Gastroesophageal sphincter (tissue), 4 donors: ENCODE measurements at regions not wholly inside any gene's neighbourhood (a gene's known extent, or its start where the extent isn't known, plus 50 kb on each side); places are given as distances from the start of the nearest gene placed in this dataset.

ENCODE experiments used
- ATAC-seq: fragments of 150-250 bp; one replicate; pipeline ENCODE4 v1.9.1; 2016; ENCODE audit warnings: mild to moderate bottlenecking, moderate library complexity
- H3K27ac ChIP-seq, 4 donors: fragments of 200-600 bp; sonication (generic) in 3 of 4; 1 replicate in 3 of 4; 2 replicates in 1 of 4; pipeline ENCODE4 v1.5.1; 2016 to 2019
- H3K27me3 ChIP-seq: fragments of 200-600 bp; sonication (generic); one replicate; pipeline ENCODE4 v1.5.1; 2019
- H3K36me3 ChIP-seq, 2 donors: fragments of 200-600 bp; sonication (generic); one replicate each; pipeline ENCODE4 v1.5.1; 2019; ENCODE audit warnings: control low read depth in 1 of 2
- H3K4me1 ChIP-seq, 3 donors: fragments of 200-600 bp; sonication (generic); 1 replicate in 2 of 3; 2 replicates in 1 of 3; pipeline ENCODE4 v1.5.1; 2016 to 2019; ENCODE audit warnings: control low read depth in 2 of 3
- H3K4me3 ChIP-seq, 2 donors: fragments of 200-600 bp; sonication (generic); one replicate each; pipeline ENCODE4 v1.5.1; 2019; ENCODE audit warnings: mild to moderate bottlenecking in 1 of 2, moderate library complexity in 1 of 2
- H3K9me3 ChIP-seq, 3 donors: fragments of 200-600 bp; sonication (generic); one replicate each; pipeline ENCODE4 v1.5.1; 2017 to 2019; ENCODE audit warnings: control low read depth in 2 of 3
- EP300 ChIP-seq: sonication (generic); formaldehyde crosslinking; IDR thresholded peaks from one replicate; pipeline ENCODE4 v1.6.1; 2017; ENCODE audit warnings: antibody characterized with exemption, mild to moderate bottlenecking
- POLR2A ChIP-seq, 2 donors: fragments of 450-650 bp; IDR thresholded peaks; one replicate each; pipeline ENCODE4 v1.6.1; 2017; ENCODE audit warnings: antibody characterized with exemption in 2 of 2, mild to moderate bottlenecking in 2 of 2, moderate library complexity in 1 of 2
- POLR2AphosphoS5 ChIP-seq: sonication (generic); formaldehyde crosslinking; IDR thresholded peaks from one replicate; pipeline ENCODE4 v1.6.1; 2017; ENCODE audit warnings: antibody characterized with exemption
- WGBS, 2 donors: methylation state at CpG; one replicate each; pipeline ENCODE4 v1.1.5; 2018; ENCODE audit warnings: low coverage in 1 of 2; 5-methylcytosine and 5-hydroxymethylcytosine counted together
- TF ChIP-seq, protein P1 (sequence below), 4 experiments: fragments of 200-600 bp in 2 of 4; fragments of 450-650 bp in 2 of 4; sonication (generic) in 1 of 4; IDR thresholded peaks; one replicate each; pipeline ENCODE4 v1.5.1; 2017 to 2019; ENCODE audit warnings: antibody characterized with exemption in 4 of 4, mild to moderate bottlenecking in 2 of 4, moderate library complexity in 2 of 4

DNA sequence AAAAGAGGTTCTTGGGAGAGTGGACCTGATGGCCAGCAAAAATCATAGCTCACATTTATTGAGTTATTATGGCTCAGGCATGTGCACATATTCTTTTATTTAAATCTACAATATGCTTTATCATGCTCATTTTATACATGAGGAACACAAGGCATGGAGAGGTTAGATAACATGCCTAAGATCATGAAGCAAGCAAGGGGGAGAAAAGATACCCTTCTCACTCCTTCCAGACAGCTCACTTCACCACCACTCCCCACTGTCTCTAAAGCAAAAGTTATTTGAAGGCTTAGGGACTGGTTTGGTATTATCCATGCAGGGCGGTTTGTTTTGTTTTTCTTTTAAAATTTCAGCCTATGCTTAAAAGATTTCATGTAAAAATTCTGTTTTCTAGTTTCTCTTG, 59.0 kb upstream of the PDE8B start:
- Histone ChIP-seq H3K4me3 (no peak overlapping the region), H3K27me3 (no peaks in the 10 kb centered on the region), H3K27ac (no peak overlapping the region), H3K4me1 (no peaks in the 10 kb centered on the region), H3K36me3 (no peaks in the 10 kb centered on the region), H3K9me3 (no peaks in the 10 kb centered on the region)
- ATAC-seq, result no peak
- TF ChIP-seq POLR2A (IDR thresholded peaks at IDR 0.05), result no peak
- TF ChIP-seq, protein P1, sequence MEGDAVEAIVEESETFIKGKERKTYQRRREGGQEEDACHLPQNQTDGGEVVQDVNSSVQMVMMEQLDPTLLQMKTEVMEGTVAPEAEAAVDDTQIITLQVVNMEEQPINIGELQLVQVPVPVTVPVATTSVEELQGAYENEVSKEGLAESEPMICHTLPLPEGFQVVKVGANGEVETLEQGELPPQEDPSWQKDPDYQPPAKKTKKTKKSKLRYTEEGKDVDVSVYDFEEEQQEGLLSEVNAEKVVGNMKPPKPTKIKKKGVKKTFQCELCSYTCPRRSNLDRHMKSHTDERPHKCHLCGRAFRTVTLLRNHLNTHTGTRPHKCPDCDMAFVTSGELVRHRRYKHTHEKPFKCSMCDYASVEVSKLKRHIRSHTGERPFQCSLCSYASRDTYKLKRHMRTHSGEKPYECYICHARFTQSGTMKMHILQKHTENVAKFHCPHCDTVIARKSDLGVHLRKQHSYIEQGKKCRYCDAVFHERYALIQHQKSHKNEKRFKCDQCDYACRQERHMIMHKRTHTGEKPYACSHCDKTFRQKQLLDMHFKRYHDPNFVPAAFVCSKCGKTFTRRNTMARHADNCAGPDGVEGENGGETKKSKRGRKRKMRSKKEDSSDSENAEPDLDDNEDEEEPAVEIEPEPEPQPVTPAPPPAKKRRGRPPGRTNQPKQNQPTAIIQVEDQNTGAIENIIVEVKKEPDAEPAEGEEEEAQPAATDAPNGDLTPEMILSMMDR (IDR thresholded peaks at IDR 0.05), result no peak
- no peak for TF ChIP-seq EP300
- TF ChIP-seq POLR2AphosphoS5, result no peak
- 82 to 100% methylated on average over 1 of the region's 1 CpG for WGBS, 2 donors

DNA sequence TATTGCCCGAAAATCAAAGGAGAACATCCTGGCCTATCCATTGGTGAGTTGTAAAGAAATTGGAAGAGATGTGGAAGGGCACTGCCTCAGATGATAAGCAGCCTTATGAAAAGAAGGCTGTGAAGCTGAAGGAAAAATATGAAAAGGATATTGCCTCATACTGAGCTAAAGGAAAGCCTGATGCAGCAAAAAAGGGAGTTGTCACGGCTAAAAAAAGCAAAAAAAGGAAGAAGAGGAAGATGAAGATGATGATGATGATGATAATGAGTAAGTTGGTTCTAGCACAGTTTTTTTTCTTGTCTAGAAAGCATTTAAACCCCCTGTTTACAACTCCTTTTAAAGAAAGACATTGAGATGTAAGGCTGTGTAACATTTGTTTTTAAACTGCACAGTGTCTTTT, 59.8 kb upstream of the ZBED3 start:
- Histone ChIP-seq H3K4me1 (no peaks in the 10 kb centered on the region), H3K36me3 (no peaks in the 10 kb centered on the region), H3K4me3 (no peak overlapping the region), H3K27ac (no peak overlapping the region), H3K27me3 (no peaks in the 10 kb centered on the region), H3K9me3 (no peaks in the 10 kb centered on the region)
- ATAC-seq, result no peak
- 85 to 87% methylated on average over 2 of the region's 2 CpGs for WGBS, 2 donors
- no peak for TF ChIP-seq POLR2A (IDR thresholded peaks at IDR 0.05)
- TF ChIP-seq, protein P1 (IDR thresholded peaks at IDR 0.05), result no peak
- no peak for TF ChIP-seq EP300
- TF ChIP-seq POLR2AphosphoS5, result no peak

DNA sequence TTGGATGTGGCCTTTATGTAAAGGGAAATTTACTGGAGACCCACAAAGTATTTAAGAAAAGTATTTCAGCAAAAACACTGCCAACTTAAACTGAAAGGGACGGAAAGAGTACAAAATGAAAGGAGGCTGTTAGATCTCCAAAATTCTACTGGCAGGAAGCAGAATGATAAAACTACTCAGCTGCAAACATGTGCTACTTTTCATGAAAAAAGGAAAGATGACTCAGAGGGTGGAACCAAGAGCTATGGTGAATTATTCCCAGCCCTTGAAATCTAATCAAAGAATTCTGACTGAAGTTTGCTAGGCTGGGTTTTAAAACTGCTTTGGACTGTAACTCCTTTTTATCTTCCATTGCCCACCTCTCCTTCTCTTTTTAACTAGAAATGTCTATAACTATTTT, 58.6 kb upstream of the ZBED3 start:
- no peak for TF ChIP-seq POLR2AphosphoS5
- no peak for TF ChIP-seq EP300
- TF ChIP-seq, protein P1 (IDR thresholded peaks at IDR 0.05), result no peak
- no peak for TF ChIP-seq POLR2A (IDR thresholded peaks at IDR 0.05)
- Histone ChIP-seq H3K27me3 (no peaks in the 10 kb centered on the region), H3K27ac (no peak overlapping the region), H3K4me3 (no peak overlapping the region), H3K9me3 (no peaks in the 10 kb centered on the region), H3K36me3 (no peaks in the 10 kb centered on the region), H3K4me1 (no peaks in the 10 kb centered on the region)
- 33 to 41% methylated on average over 1 of the region's 1 CpG for WGBS, 2 donors
- no peak for ATAC-seq

DNA sequence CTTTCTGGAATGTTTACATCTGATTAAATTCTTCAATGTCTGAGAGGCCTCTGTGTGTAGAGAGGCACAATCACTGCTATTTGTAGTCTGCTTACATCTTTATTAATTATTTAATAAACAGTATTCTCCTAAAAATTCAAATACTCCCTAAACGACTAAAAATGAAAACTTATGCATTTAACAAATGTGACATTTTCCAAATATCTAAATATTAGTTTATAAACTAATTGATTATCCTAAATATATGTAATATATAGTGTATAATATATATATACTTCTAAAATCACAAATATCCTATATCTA, 57.7 kb upstream of the ZBED3 start:
- no peaks in the 10 kb centered on the region for H3K4me1 ChIP-seq
- no peak for ATAC-seq
- H3K27me3 ChIP-seq, result no peaks in the 10 kb centered on the region
- no peaks in the 10 kb centered on the region for H3K9me3 ChIP-seq
- H3K4me3 ChIP-seq, result no peak overlapping the region
- TF ChIP-seq POLR2A (IDR thresholded peaks at IDR 0.05) (no peak), EP300 (no peak), POLR2AphosphoS5 (no peak)
- no peaks in the 10 kb centered on the region for H3K36me3 ChIP-seq
- WGBS, 2 donors, result 20 to 54% methylated on average over 1 of the region's 1 CpG
- H3K27ac ChIP-seq, result no peak overlapping the region

DNA sequence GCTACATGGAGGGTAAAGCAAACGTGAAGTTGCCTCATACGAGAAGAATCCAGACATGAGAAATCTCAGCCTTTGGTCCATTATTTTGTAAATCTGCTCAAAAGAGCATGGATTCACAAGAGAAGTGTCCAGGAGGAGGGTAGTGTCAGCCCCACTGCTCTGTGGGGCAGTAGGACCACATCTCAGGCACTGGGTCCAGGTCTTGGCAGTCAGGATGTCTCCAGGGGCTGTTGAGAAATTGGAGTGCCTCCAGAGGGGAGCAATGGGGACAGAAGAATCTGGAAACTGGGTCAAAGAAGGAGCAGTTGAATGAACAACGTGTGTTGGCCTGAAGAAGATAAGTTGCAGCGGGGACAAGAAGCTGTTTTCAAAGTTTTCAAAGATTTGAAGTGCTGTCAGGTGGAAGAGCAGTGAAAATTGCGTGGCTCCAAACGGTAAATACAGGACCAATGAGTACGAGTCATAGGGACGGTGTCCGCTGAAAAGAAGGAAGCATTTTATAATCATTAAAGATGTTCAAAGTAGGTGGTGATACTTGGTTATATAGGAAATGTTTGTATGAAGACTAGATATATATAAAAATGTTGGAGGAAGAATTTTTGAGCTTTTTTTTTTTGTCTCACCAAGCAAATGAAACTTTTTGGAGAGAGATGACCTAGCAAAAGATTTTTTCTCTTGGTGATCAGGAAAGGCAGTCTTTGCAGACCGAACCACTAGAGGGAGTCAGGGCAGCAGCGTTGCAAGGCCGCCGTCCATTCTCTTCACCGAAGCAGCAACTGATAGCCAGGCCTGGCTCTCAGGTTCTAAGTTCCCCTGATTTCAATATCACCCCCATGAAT, 57.1 kb upstream of the ZBED3 start:
- Histone ChIP-seq H3K27ac (no peak overlapping the region), H3K36me3 (no peaks in the 10 kb centered on the region), H3K4me1 (no peaks in the 10 kb centered on the region), H3K27me3 (no peaks in the 10 kb centered on the region), H3K9me3 (no peaks in the 10 kb centered on the region), H3K4me3 (no peak overlapping the region)
- TF ChIP-seq, protein P1 (IDR thresholded peaks at IDR 0.05), result peak; percentile 57 to 86 (median 70)
- TF ChIP-seq POLR2AphosphoS5 (peak; percentile 27), POLR2A (IDR thresholded peaks at IDR 0.05) (no peak), EP300 (no peak)
- WGBS, 2 donors, result 48 to 68% methylated on average over 11 to 14 of the region's 14 CpGs
- peak; percentile 80 for ATAC-seq
